Ectodermal cell (in vitro differentiated cells): ENCODE measurements at regions not wholly inside any gene's neighbourhood (a gene's known extent, or its start where the extent isn't known, plus 50 kb on each side); places are given as distances from the start of the nearest gene placed in this dataset.
"Not testable (repeated sequence)": the region's sequence is repeated elsewhere in the genome, so short reads cannot be mapped to it uniquely, and the experiment has no call there.

ENCODE experiments used
- H3K27ac ChIP-seq: 2 replicates; pipeline ENCODE4 v1.7.0; 2013; ENCODE audit warnings: mild to moderate bottlenecking, low read depth, low read length; ENCODE audit not compliant: insufficient read depth, poor library complexity, severe bottlenecking
- H3K27me3 ChIP-seq: 2 replicates; pipeline ENCODE4 v1.7.0; 2013; ENCODE audit warnings: mild to moderate bottlenecking, low read length; ENCODE audit not compliant: insufficient read depth, control insufficient read depth, poor library complexity, severe bottlenecking
- H3K36me3 ChIP-seq: one replicate; pipeline ENCODE4 v1.7.0; 2013; ENCODE audit warnings: low read length; ENCODE audit not compliant: control insufficient read depth, insufficient read depth
- H3K4me1 ChIP-seq: one replicate; pipeline ENCODE4 v1.7.0; 2013; ENCODE audit warnings: low read length; ENCODE audit not compliant: control insufficient read depth, insufficient read depth
- H3K4me3 ChIP-seq: 2 replicates; pipeline ENCODE4 v1.7.0; 2013; ENCODE audit warnings: low read depth, low read length, control low read depth; ENCODE audit not compliant: insufficient read depth
- H3K9me3 ChIP-seq: 2 replicates; pipeline ENCODE4 v1.7.0; 2013; ENCODE audit warnings: mild to moderate bottlenecking, low read length, moderate library complexity; ENCODE audit not compliant: control insufficient read depth
- WGBS, 2 experiments: methylation state at CpG; one replicate each; pipeline ENCODE4 v1.1.7; 2013; ENCODE audit warnings: missing lambda C conversion rate in 2 of 2; 5-methylcytosine and 5-hydroxymethylcytosine counted together

DNA sequence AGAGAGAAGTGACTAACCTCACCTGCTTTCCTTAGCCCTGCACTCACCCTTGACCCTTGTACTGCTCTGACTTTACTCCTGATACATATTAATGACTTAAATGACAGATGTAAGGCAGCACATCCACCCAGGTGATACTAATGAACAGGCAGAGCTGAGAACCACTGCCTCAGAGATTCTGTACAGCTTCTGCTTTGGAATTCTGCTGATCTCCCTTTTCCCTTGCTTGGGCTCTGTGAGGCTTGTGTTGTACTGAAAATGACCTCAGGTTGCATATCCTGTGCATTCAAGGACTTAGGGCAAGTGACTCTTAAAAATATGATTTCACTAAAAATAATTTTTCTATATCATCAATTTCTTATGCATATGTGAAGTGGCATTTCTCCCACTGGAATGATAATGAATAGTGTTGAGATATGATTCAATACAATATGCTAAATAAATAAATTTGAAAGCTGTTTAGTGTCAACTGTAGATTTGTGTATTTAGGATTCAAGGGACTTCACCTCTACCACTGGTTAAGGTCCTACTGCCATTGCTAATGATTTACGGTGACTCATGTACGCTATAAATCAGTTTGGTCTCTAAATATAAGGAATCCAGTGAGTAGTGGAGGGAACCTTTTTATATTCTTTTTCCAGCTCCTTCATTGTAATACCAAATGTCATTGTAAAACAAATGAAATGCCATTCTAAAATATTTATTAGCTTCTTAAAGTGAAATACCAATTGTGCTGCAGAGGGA lies 328.3 kb downstream of the SOCS6 start:
- Histone ChIP-seq H3K27ac (no peak overlapping the region), H3K36me3 (no peaks in the 10 kb centered on the region), H3K4me1 (no peaks in the 10 kb centered on the region), H3K9me3 (peaks cover 4% of the 10 kb centered on the region), H3K4me3 (no peak overlapping the region), H3K27me3 (no peaks in the 10 kb centered on the region)
- WGBS, 2 experiments, result 92 to 100% methylated on average over 2 of the region's 2 CpGs

DNA sequence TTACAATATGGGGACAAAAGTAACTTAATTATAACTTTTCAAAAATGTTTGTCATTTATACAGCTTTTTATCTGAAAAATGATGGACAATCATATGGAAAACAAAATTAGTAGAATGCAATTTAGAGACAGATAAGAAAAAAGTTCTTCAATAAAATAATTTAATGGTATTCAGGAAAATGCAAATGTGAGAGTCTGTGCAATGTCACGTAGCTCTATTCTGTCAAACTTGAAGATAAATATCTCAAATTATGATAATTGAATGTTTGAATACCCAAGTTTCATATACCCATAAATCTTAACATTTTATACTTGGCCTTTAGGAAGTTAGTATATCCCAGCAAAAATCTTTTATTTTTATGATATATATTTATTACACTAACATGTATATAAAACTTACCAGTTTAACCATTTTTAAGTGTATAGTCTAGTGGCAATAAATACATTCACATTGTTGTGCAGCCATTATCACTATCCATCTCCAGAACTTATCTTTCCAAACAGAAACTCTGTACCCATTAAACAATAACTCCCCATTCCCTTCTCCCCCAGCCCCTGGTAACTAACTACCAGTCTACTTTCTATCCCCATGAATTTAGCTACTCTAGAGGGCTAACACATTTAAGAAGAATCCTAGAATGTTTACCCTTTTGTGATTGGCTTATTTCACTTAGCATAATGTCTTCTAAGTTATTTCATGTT lies 311.5 kb downstream of the SOCS6 start:
- Histone ChIP-seq H3K36me3 (no peaks in the 10 kb centered on the region), H3K4me3 (no peak overlapping the region), H3K27me3 (no peaks in the 10 kb centered on the region), H3K9me3 (no peaks in the 10 kb centered on the region), H3K27ac (no peak overlapping the region), H3K4me1 (no peaks in the 10 kb centered on the region)
- WGBS, 2 experiments, result 50% methylated on average over 1 of the region's 1 CpG; no CpG with 5 or more reads in 1 of the 2 experiments

DNA sequence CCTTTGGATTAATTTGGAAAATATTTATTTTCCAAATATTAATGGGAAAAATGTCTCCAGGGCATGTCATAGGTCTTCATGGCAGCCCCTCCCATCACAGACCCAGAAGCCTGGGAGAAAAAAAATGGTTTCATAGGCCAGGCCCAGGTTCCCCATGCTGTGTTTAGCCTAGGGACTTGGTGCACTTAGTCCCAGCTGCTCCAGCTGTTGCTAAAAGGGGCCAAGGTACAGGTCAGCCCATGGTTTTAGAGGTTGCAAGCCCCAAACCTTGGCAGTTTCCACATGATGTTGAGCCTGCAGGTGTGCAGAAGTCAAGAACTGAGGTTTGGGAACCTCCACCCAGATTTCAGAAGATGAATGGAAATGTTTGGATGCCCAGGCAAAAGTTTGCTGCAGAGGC lies 309.6 kb downstream of the SOCS6 start:
- Histone ChIP-seq H3K27me3 (no peaks in the 10 kb centered on the region), H3K4me1 (no peaks in the 10 kb centered on the region), H3K36me3 (no peaks in the 10 kb centered on the region), H3K4me3 (no peak overlapping the region), H3K27ac (no peak overlapping the region), H3K9me3 (peaks cover 4% of the 10 kb centered on the region)

DNA sequence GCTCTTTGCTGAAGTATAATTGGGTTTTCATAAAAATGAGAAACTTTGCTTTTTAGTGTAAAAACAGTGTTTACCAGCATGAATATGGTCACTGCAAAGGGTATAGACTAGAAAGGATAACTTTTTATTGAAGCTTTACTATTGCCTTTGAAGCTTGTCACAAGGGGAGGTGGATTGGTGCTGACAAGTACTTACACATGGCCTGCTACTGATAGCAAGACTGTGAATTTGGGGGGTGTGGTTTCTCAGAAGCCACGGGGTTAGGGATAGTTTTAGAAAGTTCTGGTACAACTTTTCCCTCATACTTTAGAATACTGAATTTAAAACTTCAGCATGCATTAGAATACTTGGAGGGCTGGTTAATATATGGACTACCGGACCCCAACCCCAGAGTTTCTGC lies 294.1 kb downstream of the SOCS6 start:
- 61 to 100% methylated on average over 1 to 2 of the region's 2 CpGs for WGBS, 2 experiments
- Histone ChIP-seq H3K27ac (no peak overlapping the region), H3K4me3 (no peak overlapping the region), H3K36me3 (no peaks in the 10 kb centered on the region), H3K4me1 (no peaks in the 10 kb centered on the region), H3K9me3 (no peaks in the 10 kb centered on the region), H3K27me3 (no peaks in the 10 kb centered on the region)

DNA sequence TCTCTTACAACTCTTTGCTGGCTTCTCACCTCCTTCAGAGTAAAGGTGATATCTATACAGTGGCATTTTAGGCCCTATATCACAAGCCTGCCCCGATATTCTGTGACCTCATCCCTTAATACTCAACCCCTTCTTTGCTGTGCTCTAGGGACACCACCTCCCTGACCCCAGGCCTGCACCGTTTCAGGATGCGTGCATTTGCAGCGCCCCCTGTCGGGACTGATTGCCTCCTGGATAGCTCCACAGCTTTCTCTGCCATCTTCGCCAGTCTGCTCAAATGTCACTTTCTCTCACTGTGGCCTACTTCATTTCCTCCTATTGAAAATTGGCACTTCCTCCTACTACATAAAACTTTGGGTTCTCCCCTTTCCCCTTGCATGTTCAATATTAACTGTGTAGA lies 289.6 kb downstream of the SOCS6 start:
- Histone ChIP-seq H3K36me3 (no peaks in the 10 kb centered on the region), H3K9me3 (peaks cover 4% of the 10 kb centered on the region), H3K27ac (no peak overlapping the region), H3K4me3 (no peak overlapping the region), H3K4me1 (no peaks in the 10 kb centered on the region), H3K27me3 (no peaks in the 10 kb centered on the region)
- 49 to 54% methylated on average over 6 of the region's 6 CpGs for WGBS, 2 experiments

DNA sequence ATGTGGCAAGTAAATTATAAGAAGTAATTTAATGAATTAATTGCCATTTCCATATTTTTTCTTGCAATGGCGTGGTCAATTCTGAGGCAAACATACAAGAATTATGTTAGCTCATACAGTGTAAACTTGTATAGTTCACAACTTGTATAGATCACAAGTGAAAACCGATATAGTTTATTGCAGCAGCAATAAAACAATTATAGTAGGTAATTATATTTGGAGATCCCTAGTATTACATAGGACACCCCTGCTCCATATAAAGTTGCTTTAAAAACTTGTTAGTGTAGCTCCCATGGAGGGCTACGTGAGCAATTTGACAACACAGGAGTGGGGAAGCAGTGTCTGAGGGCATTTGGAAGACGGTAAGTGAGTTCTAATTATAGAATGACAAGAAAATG lies 288.2 kb downstream of the SOCS6 start:
- H3K4me3 ChIP-seq, result no peak overlapping the region
- no peak overlapping the region for H3K27ac ChIP-seq
- 71 to 84% methylated on average over 2 of the region's 4 CpGs for WGBS, 2 experiments
- peaks cover 4% of the 10 kb centered on the region for H3K9me3 ChIP-seq
- no peaks in the 10 kb centered on the region for H3K36me3 ChIP-seq
- H3K27me3 ChIP-seq, result no peaks in the 10 kb centered on the region
- H3K4me1 ChIP-seq, result no peaks in the 10 kb centered on the region

- Histone ChIP-seq H3K27ac (no peak overlapping the region), H3K4me1 (no peaks in the 10 kb centered on the region), H3K27me3 (no peaks in the 10 kb centered on the region), H3K9me3 (peaks cover 4% of the 10 kb centered on the region), H3K36me3 (no peaks in the 10 kb centered on the region), H3K4me3 (no peak overlapping the region)
- 76 to 78% methylated on average over 8 to 9 of the region's 9 CpGs for WGBS, 2 experiments
Observed at GRCh38 chr18:70576276-70577022, 287.6 kb downstream of the SOCS6 start.

- H3K36me3 ChIP-seq, H3K4me3 ChIP-seq, H3K9me3 ChIP-seq, H3K27ac ChIP-seq, H3K27me3 ChIP-seq, H3K4me1 ChIP-seq: not testable (repeated sequence)
Observed at GRCh38 chr18:70574951-70575350, 286.1 kb downstream of the SOCS6 start.

- H3K4me3 ChIP-seq, H3K27ac ChIP-seq, H3K9me3 ChIP-seq, H3K4me1 ChIP-seq, H3K27me3 ChIP-seq, H3K36me3 ChIP-seq: not testable (repeated sequence)
- WGBS, 2 experiments, result 83 to 88% methylated on average over 24 of the region's 24 CpGs
Observed at GRCh38 chr18:70569647-70570046, 280.8 kb downstream of the SOCS6 start.

DNA sequence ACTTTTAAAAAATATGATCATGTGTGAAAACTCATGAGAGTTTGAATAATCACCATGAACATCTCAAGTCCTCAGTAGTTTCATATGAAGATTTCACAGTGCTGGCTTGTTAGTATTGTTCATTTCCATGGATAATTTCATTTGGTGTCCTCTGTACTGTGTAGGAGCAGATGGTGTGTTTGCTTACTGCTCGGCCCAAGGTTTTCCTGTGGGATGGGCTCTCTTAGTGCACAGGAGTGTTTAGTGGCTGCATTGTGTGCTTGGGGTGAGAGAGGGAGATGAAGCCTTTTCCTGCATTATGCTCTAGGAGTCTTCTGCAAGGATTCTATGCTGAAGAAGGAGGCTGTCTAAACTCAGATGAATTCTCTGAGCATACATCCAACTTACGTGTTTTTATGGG lies 270.6 kb downstream of the SOCS6 start:
- 79 to 84% methylated on average over 1 to 2 of the region's 2 CpGs for WGBS, 2 experiments

More for the DNA sequence above, 270.6 kb downstream of the SOCS6 start:
- H3K36me3 ChIP-seq, result no peaks in the 10 kb centered on the region
- peaks cover 3% of the 10 kb centered on the region for H3K9me3 ChIP-seq
- no peak overlapping the region for H3K4me3 ChIP-seq
- H3K27ac ChIP-seq, result no peak overlapping the region
- no peaks in the 10 kb centered on the region for H3K27me3 ChIP-seq
- no peaks in the 10 kb centered on the region for H3K4me1 ChIP-seq
